CD4-positive, alpha-beta T cell treated with Interleukin-10 for 1 hour (primary cell): ENCODE measurements at regions not wholly inside any gene's neighbourhood (a gene's known extent, or its start where the extent isn't known, plus 50 kb on each side); places are given as distances from the start of the nearest gene placed in this dataset.
"Not testable (repeated sequence)": the region's sequence is repeated elsewhere in the genome, so short reads cannot be mapped to it uniquely, and the experiment has no call there.

ENCODE experiments used
- DNase-seq: peaks from one replicate; pipeline ENCODE4 v3.0.0-alpha.2; 2020

GRCh38 chrX:65610481-65610880 lies 57.0 kb upstream of the MSN start:
- DNase-seq = no peak

GRCh38 chrX:65610040-65610439 lies 57.4 kb upstream of the MSN start:
- DNase-seq = no peak

- DNase-seq = no peak
Observed at GRCh38 chrX:65609237-65609636, 58.2 kb upstream of the MSN start.

- no peak for DNase-seq
Observed at GRCh38 chrX:65608026-65608425, 59.4 kb upstream of the MSN start.

- no peak for DNase-seq
Observed at GRCh38 chrX:65607070-65607742, 60.2 kb upstream of the MSN start.

DNA sequence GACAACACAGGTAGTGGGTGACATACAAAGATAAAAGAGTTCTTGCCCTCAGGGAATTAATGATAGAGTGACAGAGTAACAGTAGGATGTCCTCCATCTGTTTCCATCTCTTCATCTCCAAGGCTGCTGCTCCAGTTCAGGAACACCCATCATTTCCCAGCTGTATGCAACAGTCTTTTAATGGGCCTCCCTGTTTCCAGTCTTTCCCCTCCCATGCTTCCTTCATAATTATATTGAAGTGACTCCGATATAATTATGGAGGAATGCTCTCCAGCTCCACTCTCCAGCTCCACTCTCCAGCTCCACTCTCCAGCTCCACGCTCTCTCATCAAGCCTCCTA lies 65.3 kb upstream of the MSN start:
- no peak for DNase-seq

GRCh38 chrX:65601530-65602220 lies 65.8 kb upstream of the MSN start:
- DNase-seq = peak; percentile 69

GRCh38 chrX:65601126-65601525 lies 66.3 kb upstream of the MSN start:
- no peak for DNase-seq

- no peak for DNase-seq
Observed at GRCh38 chrX:65600106-65600505, 65.5 kb upstream of the LAS1L start.

DNA sequence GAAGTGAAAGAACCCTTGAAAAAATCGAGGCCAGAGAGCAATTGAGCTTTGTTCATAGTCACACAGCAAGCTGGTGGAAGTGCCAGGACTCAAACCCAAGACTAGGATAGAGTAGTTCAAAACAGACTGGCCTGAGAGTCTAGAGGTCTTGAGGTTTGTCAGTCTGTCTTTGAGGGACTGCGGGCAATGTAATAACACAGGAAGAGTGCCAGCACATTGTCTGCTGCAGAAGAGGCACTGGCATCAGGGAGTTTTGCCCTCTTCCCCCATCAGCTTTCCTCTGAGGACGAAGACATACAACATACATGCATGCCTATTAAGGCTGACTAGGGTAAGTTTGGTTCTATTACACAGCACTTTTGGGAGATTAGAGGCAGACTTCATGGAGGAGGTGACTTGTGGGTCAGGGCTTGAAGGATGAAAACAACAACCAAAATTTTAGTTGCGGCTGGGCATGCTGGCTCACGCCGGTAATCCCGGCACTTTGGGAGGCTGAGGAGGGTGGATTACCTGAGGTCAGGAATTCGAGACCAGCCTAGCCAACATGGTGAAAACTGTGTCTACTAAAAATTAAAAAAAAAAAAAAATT lies 64.1 kb upstream of the LAS1L start:
- peak; percentile 34 for DNase-seq

GRCh38 chrX:65596270-65597034 lies 61.9 kb upstream of the LAS1L start:
- peak; percentile 71 for DNase-seq

- peak; percentile 92 for DNase-seq
Observed at GRCh38 chrX:65595460-65595876, 60.9 kb upstream of the LAS1L start.

GRCh38 chrX:65591206-65591605 lies 56.6 kb upstream of the LAS1L start:
- DNase-seq = no peak

DNA sequence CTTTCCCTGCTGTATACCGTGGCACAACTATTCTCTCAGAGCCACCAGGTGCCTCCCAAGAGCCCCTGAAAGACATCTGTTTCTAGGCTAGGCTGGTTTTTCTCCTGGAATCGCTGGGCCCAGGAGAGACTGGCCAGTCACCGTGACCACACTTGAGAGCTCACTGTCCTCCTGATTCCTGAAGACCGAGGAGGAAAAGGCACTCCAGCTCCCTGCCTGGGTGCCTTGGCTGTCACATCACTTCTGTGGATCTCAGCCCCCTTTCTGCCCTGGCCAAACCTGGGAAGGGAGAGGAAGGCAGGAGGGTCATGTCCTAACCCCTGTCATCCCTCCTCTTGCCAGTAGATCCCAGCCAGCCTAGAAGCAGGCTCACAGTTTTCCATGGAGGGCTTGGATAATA lies 54.7 kb upstream of the LAS1L start:
- DNase-seq = no peak

GRCh38 chrX:65588795-65589194 lies 54.2 kb upstream of the LAS1L start:
- no peak for DNase-seq

GRCh38 chrX:65587616-65588526 lies 53.3 kb upstream of the LAS1L start:
- DNase-seq = no peak

- no peak for DNase-seq
Observed at GRCh38 chrX:65586491-65586890, 51.9 kb upstream of the LAS1L start.

GRCh38 chrX:65585226-65585625 lies 50.6 kb upstream of the LAS1L start:
- DNase-seq = not testable (repeated sequence)
